IMR-90 (cell line): ENCODE measurements at regions not wholly inside any gene's neighbourhood (a gene's known extent, or its start where the extent isn't known, plus 50 kb on each side); places are given as distances from the start of the nearest gene placed in this dataset.

Experiments used
- ATAC-seq: fragments of 200-7000 bp; cut with Tn5 transposase; 2 replicates; pipeline ENCODE4 v1.9.1; 2020; ENCODE audit warnings: low read depth, mild to moderate bottlenecking, moderate library complexity
- BruUV-seq: library from RNA; stranded (reverse); fragments of 400-500 nt; replicated peaks from 2 replicates; lab custom pipeline; 2021; lab: Mats Ljungman, UMichigan
- CTCF ChIA-PET: fragments of 300-600 bp; formaldehyde crosslinking; extraction: SDS; loops from one replicate; lab custom pipeline; 2021; ENCODE audit warnings: antibody characterized with exemption; lab: Yijun Ruan, JAX
- POLR2A ChIA-PET: fragments of 300-600 bp; sonication (Branson Sonifier 250); formaldehyde crosslinking; loops from one replicate; lab custom pipeline; 2022; ENCODE audit warnings: antibody characterized with exemption; ENCODE audit not compliant: unreplicated experiment; lab: Charles Lee
- DNase-seq: peaks from one replicate; pipeline ENCODE4 v3.0.0; 2013
- H2AFZ ChIP-seq: replicated peaks from 2 replicates; pipeline ENCODE3; 2013; ENCODE audit warnings: low read length, mild to moderate bottlenecking; ENCODE audit not compliant: poor library complexity
- H2AK5ac ChIP-seq: 2 replicates; pipeline ENCODE4 v1.6.1; 2013; ENCODE audit warnings: low read depth, low read length, inconsistent platforms
- H2AK9ac ChIP-seq: replicated peaks from 2 replicates; pipeline ENCODE3; 2013; ENCODE audit warnings: mild to moderate bottlenecking, low read depth, low read length, moderate library complexity; ENCODE audit not compliant: poor library complexity
- H2BK120ac ChIP-seq: 2 replicates; pipeline ENCODE4 v1.6.1; 2013; ENCODE audit warnings: low read depth, low read length, inconsistent platforms
- H2BK15ac ChIP-seq: 3 replicates; pipeline ENCODE4 v1.6.1; 2013; ENCODE audit warnings: low read depth, low read length, inconsistent platforms
- H2BK20ac ChIP-seq: 2 replicates; pipeline ENCODE4 v1.6.1; 2013; ENCODE audit warnings: low read depth, mild to moderate bottlenecking, inconsistent platforms, low read length, moderate library complexity
- H2BK5ac ChIP-seq: 2 replicates; pipeline ENCODE4 v1.6.1; 2013; ENCODE audit warnings: mild to moderate bottlenecking, low read depth, low read length, inconsistent platforms; ENCODE audit not compliant: poor library complexity, severe bottlenecking
- H3K14ac ChIP-seq: replicated peaks from 2 replicates; pipeline ENCODE4 v1.6.1; 2013; ENCODE audit warnings: low read depth, low read length, inconsistent platforms
- H3K18ac ChIP-seq: 2 replicates; pipeline ENCODE4 v1.6.1; 2013; ENCODE audit warnings: low read depth, low read length, control low read depth
- H3K23ac ChIP-seq: 2 replicates; pipeline ENCODE4 v1.6.1; 2013; ENCODE audit warnings: low read depth, low read length, inconsistent platforms
- H3K27ac ChIP-seq: 2 replicates; pipeline ENCODE4 v1.5.1; 2013; ENCODE audit warnings: mild to moderate bottlenecking, control low read depth, low read length; ENCODE audit not compliant: insufficient read depth
- H3K27me3 ChIP-seq: 2 replicates; pipeline ENCODE4 v1.6.1; 2013; ENCODE audit warnings: low read length; ENCODE audit not compliant: control insufficient read depth, insufficient read depth
- H3K36me3 ChIP-seq: 2 replicates; pipeline ENCODE4 v1.6.1; 2013; ENCODE audit warnings: low read length, mixed read lengths; ENCODE audit not compliant: control insufficient read depth, insufficient read depth
- H3K4ac ChIP-seq: 2 replicates; pipeline ENCODE4 v1.6.1; 2013; ENCODE audit warnings: low read depth, low read length, inconsistent platforms
- H3K4me1 ChIP-seq: 2 replicates; pipeline ENCODE4 v1.6.1; 2013; ENCODE audit warnings: low read length, mixed read lengths; ENCODE audit not compliant: control insufficient read depth, insufficient read depth
- H3K4me2 ChIP-seq: 2 replicates; pipeline ENCODE4 v1.6.1; 2013; ENCODE audit warnings: low read depth, mild to moderate bottlenecking, control low read depth, low read length, moderate library complexity
- H3K4me3 ChIP-seq: 2 replicates; pipeline ENCODE4 v1.5.1; 2013; ENCODE audit warnings: low read depth, mild to moderate bottlenecking, control low read depth, low read length, moderate library complexity; ENCODE audit not compliant: insufficient read depth
- H3K56ac ChIP-seq: 2 replicates; pipeline ENCODE4 v1.6.1; 2013; ENCODE audit warnings: low read length, inconsistent platforms; ENCODE audit not compliant: insufficient read depth; ENCODE audit errors: extremely low read depth
- H3K79me1 ChIP-seq, 2 experiments: 2 replicates each; pipeline ENCODE4 v1.6.1; 2013; ENCODE audit warnings: low read length in 2 of 2, inconsistent platforms in 1 of 2, low read depth in 1 of 2
- H3K9ac ChIP-seq: 2 replicates; pipeline ENCODE4 v1.6.1; 2013; ENCODE audit warnings: low read depth, low read length, control low read depth
- H3K9me1 ChIP-seq: 2 replicates; pipeline ENCODE4 v1.6.1; 2013; ENCODE audit warnings: low read length, inconsistent platforms; ENCODE audit not compliant: insufficient read depth
- H3K9me3 ChIP-seq: 2 replicates; pipeline ENCODE4 v1.6.1; 2013; ENCODE audit warnings: low read length; ENCODE audit not compliant: control insufficient read depth, insufficient read depth
- H4K20me1 ChIP-seq: 2 replicates; pipeline ENCODE4 v1.6.1; 2013; ENCODE audit warnings: low read length, inconsistent platforms; ENCODE audit not compliant: insufficient read depth
- H4K5ac ChIP-seq: 2 replicates; pipeline ENCODE4 v1.6.1; 2013; ENCODE audit warnings: mild to moderate bottlenecking, low read depth, low read length, control low read depth
- H4K8ac ChIP-seq, 2 experiments: 2 replicates each; pipeline ENCODE4 v1.6.1; 2013; ENCODE audit warnings: low read depth in 2 of 2, low read length in 2 of 2, control low read depth in 1 of 2, inconsistent platforms in 1 of 2
- H4K91ac ChIP-seq: 2 replicates; pipeline ENCODE4 v1.6.1; 2013; ENCODE audit warnings: low read depth, low read length, inconsistent platforms; ENCODE audit not compliant: insufficient read depth
- CEBPB ChIP-seq: IDR thresholded peaks from 2 replicates; pipeline ENCODE4 v1.6.1; 2012; ENCODE audit warnings: low read depth, low read length, improper control_type of control experiment
- FOS ChIP-seq: fragments of 150-350 bp; IDR thresholded peaks from 2 replicates; pipeline ENCODE4 v1.6.1; 2016; ENCODE audit warnings: low read depth, low read length
- MAZ ChIP-seq: IDR thresholded peaks from 2 replicates; pipeline ENCODE4 v1.6.1; 2012; ENCODE audit warnings: low read depth, mild to moderate bottlenecking, low read length, improper control_type of control experiment, moderate library complexity, borderline replicate concordance
- NFE2L2 ChIP-seq: fragments of 150-350 bp; IDR thresholded peaks from 2 replicates; pipeline ENCODE4 v1.6.1; 2016; ENCODE audit warnings: low read depth, mild to moderate bottlenecking, low read length
- RAD21 ChIP-seq: IDR thresholded peaks from 2 replicates; pipeline ENCODE4 v1.6.1; 2012; ENCODE audit warnings: low read length, improper control_type of control experiment
- RFX5 ChIP-seq: IDR thresholded peaks from 2 replicates; pipeline ENCODE4 v1.8.0; 2012; ENCODE audit warnings: low read depth, mild to moderate bottlenecking, low read length, moderate library complexity
- SMC3 ChIP-seq: fragments of 150-350 bp; IDR thresholded peaks from 2 replicates; pipeline ENCODE4 v1.6.1; 2016; ENCODE audit warnings: low read depth, mild to moderate bottlenecking, antibody characterized with exemption, low read length, moderate library complexity
- WGBS, 2 experiments: methylation state at CpG; one replicate each; pipeline versions ENCODE4 v1.1.5 to v1.1.7; 2013; ENCODE audit warnings: missing lambda C conversion rate in 2 of 2; ENCODE audit not compliant: insufficient read length in 1 of 2; ENCODE audit errors: extremely low coverage in 2 of 2; 5-methylcytosine and 5-hydroxymethylcytosine counted together
- dilution Hi-C: fragments of 300-500 bp; cut with HindIII; formaldehyde crosslinking; loops from one replicate; pipeline ENCODE4 v1.14.3; 2018; ENCODE audit warnings: low sequenced_read_pairs; ENCODE audit not compliant: unreplicated experiment
- in situ Hi-C: fragments of 300-500 bp; cut with MboI; formaldehyde crosslinking; loops from 3 replicates; pipeline ENCODE4 v1.14.3; 2019; ENCODE audit warnings: low sequenced_read_pairs, inconsistent platforms, mixed read lengths
- intact Hi-C: fragments of 100-400 bp; cut with micrococcal nuclease; formaldehyde crosslinking; loops from 2 replicates; pipeline ENCODE4 v1.10.0; 2022
- TF ChIP-seq, protein P1 (sequence below): conservative IDR thresholded peaks from 2 replicates; pipeline ENCODE4 v1.5.1; 2012; ENCODE audit warnings: mild to moderate bottlenecking, low read depth, low read length, improper control_type of control experiment

DNA sequence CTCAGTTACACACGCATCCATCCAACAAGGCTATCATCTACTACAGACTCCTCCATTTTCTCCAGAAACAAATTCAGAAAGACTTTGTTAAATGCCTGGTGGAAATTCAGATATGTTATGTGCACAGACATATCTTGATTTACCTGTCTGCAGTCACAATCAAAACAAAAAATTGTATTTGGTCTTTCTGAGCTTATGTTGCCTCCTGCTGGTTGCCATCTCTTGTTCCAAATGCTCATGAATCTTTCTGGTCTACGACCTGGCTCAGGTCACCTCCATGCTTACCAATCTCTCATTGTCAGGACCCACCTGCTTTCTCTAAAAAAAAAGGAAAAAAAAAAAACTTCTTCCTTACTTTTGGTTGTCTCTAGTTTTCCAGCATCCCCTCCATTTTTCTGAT, 169.2 kb upstream of the PLXNC1 start:
- no peak overlapping the region for H3K4me3 ChIP-seq
- TF ChIP-seq RFX5 = no peak
- no peak for TF ChIP-seq CEBPB
- TF ChIP-seq NFE2L2 = no peak
- peak; percentile 66 for TF ChIP-seq RAD21
- TF ChIP-seq MAZ = no peak
- TF ChIP-seq FOS = no peak
- TF ChIP-seq, protein P1, sequence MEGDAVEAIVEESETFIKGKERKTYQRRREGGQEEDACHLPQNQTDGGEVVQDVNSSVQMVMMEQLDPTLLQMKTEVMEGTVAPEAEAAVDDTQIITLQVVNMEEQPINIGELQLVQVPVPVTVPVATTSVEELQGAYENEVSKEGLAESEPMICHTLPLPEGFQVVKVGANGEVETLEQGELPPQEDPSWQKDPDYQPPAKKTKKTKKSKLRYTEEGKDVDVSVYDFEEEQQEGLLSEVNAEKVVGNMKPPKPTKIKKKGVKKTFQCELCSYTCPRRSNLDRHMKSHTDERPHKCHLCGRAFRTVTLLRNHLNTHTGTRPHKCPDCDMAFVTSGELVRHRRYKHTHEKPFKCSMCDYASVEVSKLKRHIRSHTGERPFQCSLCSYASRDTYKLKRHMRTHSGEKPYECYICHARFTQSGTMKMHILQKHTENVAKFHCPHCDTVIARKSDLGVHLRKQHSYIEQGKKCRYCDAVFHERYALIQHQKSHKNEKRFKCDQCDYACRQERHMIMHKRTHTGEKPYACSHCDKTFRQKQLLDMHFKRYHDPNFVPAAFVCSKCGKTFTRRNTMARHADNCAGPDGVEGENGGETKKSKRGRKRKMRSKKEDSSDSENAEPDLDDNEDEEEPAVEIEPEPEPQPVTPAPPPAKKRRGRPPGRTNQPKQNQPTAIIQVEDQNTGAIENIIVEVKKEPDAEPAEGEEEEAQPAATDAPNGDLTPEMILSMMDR = peak; percentile 54
- peak; percentile 62 for TF ChIP-seq SMC3
- no peak overlapping the region for H3K14ac ChIP-seq
- peak overlapping the region; percentile 19; the same call in 1 of the 2 replicates for H3K4ac ChIP-seq
- H3K27me3 ChIP-seq = no peaks in the 10 kb centered on the region
- H4K8ac ChIP-seq = 0 out of 4 replicates have a peak overlapping the region, but pooled peaks of 1 of the 2 experiments have one; percentile 10
- H3K9me1 ChIP-seq = peaks cover 3% of the 10 kb centered on the region; the same call in 1 of the 2 replicates
- no peaks in the 10 kb centered on the region for H3K9me3 ChIP-seq
- ATAC-seq = no peak
- H3K9ac ChIP-seq = no peak overlapping the region
- H4K91ac ChIP-seq = no peak overlapping the region
- H2AK5ac ChIP-seq = no peak overlapping the region
- intact Hi-C loops = loop anchor here (1.0 to 5.0 kb wide), 3 partner anchors 212 to 476 kb away; no protein-coding TSS in a partner anchor
- H3K56ac ChIP-seq = no peak overlapping the region
- no peak overlapping the region for H2AFZ ChIP-seq
- no peak overlapping the region for H3K27ac ChIP-seq
- H2AK9ac ChIP-seq = no peak overlapping the region
- CTCF ChIA-PET = interaction anchor here (1.3 kb wide), 1 partner anchor 213 kb away, joined by 3 read pairs; no protein-coding TSS in a partner anchor
- no peak overlapping the region for H3K18ac ChIP-seq
- H2BK20ac ChIP-seq = no peak overlapping the region
- dilution Hi-C loops = no loop called here
- POLR2A ChIA-PET = interaction anchor here (0.7 kb wide), 1 partner anchor 128 kb away, joined by 5 read pairs; no protein-coding TSS in a partner anchor
- peak overlapping the region; percentile 35; the same call in 1 of the 2 replicates for H4K5ac ChIP-seq
- no CpG with 5 or more reads among the region's 2 CpGs for WGBS, 2 experiments
- H4K20me1 ChIP-seq = no peaks in the 10 kb centered on the region
- peaks cover 15% of the 10 kb centered on the region for H3K4me1 ChIP-seq
- no peaks in the 10 kb centered on the region for H3K36me3 ChIP-seq
- no peaks in the 10 kb centered on the region for H3K79me1 ChIP-seq
- H3K4me2 ChIP-seq = no peak overlapping the region
- DNase-seq = peak; percentile 38
- H2BK120ac ChIP-seq = peak overlapping the region; percentile 36; the same call in 1 of the 2 replicates
- peak overlapping the region; percentile 4 for H2BK5ac ChIP-seq
- in situ Hi-C loops = no loop called here
- no peak overlapping the region for H3K23ac ChIP-seq
- H2BK15ac ChIP-seq = peak overlapping the region; percentile 37; the same call in 1 of the 3 replicates
- BruUV-seq = no TSS peak
